ENCODE measurements at regions not wholly inside any gene's neighbourhood (a gene's known extent, or its start where the extent isn't known, plus 50 kb on each side); places are given as distances from the start of the nearest gene placed in this dataset.
"Not testable (repeated sequence)": the region's sequence is repeated elsewhere in the genome, so short reads cannot be mapped to it uniquely, and the experiment has no call there.

GRCh38 chr5:162621726-162622263 lies 554.2 kb downstream of the GABRG2 start:
- not testable (repeated sequence) for DNase-seq (ENCODE audit: low spot score)

GRCh38 chr5:162624110-162624509 lies 556.5 kb downstream of the GABRG2 start:
- no peak for DNase-seq (ENCODE audit: low spot score)

- DNase-seq (ENCODE audit: low spot score): no peak
These were observed 569.9 kb downstream of the GABRG2 start for GRCh38 chr5:162637481-162637880.

GRCh38 chr5:162638849-162639248 lies 571.3 kb downstream of the GABRG2 start:
- no peak for DNase-seq (ENCODE audit: low spot score)

- no peak for DNase-seq (ENCODE audit: low spot score)
These were observed 573.7 kb downstream of the GABRG2 start for GRCh38 chr5:162641142-162641813.

GRCh38 chr5:162654661-162655405 lies 587.3 kb downstream of the GABRG2 start:
- no peak for DNase-seq (ENCODE audit: low spot score)

GRCh38 chr5:162657076-162657475 lies 589.5 kb downstream of the GABRG2 start:
- no peak for DNase-seq (ENCODE audit: low spot score)

- DNase-seq (ENCODE audit: low spot score): no peak
These were observed 597.3 kb downstream of the GABRG2 start for GRCh38 chr5:162664846-162665245.

- no peak for DNase-seq (ENCODE audit: low spot score)
These were observed 601.4 kb downstream of the GABRG2 start for GRCh38 chr5:162668926-162669325.

- no peak for DNase-seq (ENCODE audit: low spot score)
These were observed 604.5 kb downstream of the GABRG2 start for GRCh38 chr5:162672061-162672460.

- no peak for DNase-seq (ENCODE audit: low spot score)
These were observed 615.7 kb downstream of the GABRG2 start for GRCh38 chr5:162683284-162683683.

- no peak for DNase-seq (ENCODE audit: low spot score)
These were observed 616.6 kb downstream of the GABRG2 start for GRCh38 chr5:162684145-162684544.

GRCh38 chr5:162685302-162685701 lies 617.7 kb downstream of the GABRG2 start:
- DNase-seq (ENCODE audit: low spot score): no peak

- not testable (repeated sequence) for DNase-seq (ENCODE audit: low spot score)
These were observed 628.7 kb downstream of the GABRG2 start for GRCh38 chr5:162696272-162696671.

GRCh38 chr5:162699361-162699760 lies 631.8 kb downstream of the GABRG2 start:
- no peak for DNase-seq (ENCODE audit: low spot score)

GRCh38 chr5:162703914-162704313 lies 636.3 kb downstream of the GABRG2 start:
- DNase-seq (ENCODE audit: low spot score): no peak

- DNase-seq (ENCODE audit: low spot score): no peak
These were observed 643.7 kb downstream of the GABRG2 start for GRCh38 chr5:162711244-162711643.

GRCh38 chr5:162719720-162720119 lies 652.1 kb downstream of the GABRG2 start:
- no peak for DNase-seq (ENCODE audit: low spot score)

GRCh38 chr5:162721125-162721524 lies 653.6 kb downstream of the GABRG2 start:
- DNase-seq (ENCODE audit: low spot score): no peak

- DNase-seq (ENCODE audit: low spot score): no peak
These were observed 684.8 kb upstream of the CCNG1 start for GRCh38 chr5:162752612-162753011.

GRCh38 chr5:162762119-162762518 lies 675.3 kb upstream of the CCNG1 start:
- DNase-seq (ENCODE audit: low spot score): no peak

- no peak for DNase-seq (ENCODE audit: low spot score)
These were observed 668.4 kb upstream of the CCNG1 start for GRCh38 chr5:162769019-162769418.

- no peak for DNase-seq (ENCODE audit: low spot score)
These were observed 651.7 kb upstream of the CCNG1 start for GRCh38 chr5:162785673-162786072.
